ENCODE measurements at regions not wholly inside any gene's neighbourhood (a gene's known extent, or its start where the extent isn't known, plus 50 kb on each side); places are given as distances from the start of the nearest gene placed in this dataset.
"Not testable (repeated sequence)": the region's sequence is repeated elsewhere in the genome, so short reads cannot be mapped to it uniquely, and the experiment has no call there.

GRCh38 chr16:33913601-33914000, 454.2 kb downstream of the TP53TG3F start:
- not testable (repeated sequence) for H3K27ac Mint-ChIP-seq, DNase-seq, H3K4me3 Mint-ChIP-seq, H3K4me1 Mint-ChIP-seq, H3K36me3 Mint-ChIP-seq, H3K27me3 Mint-ChIP-seq, H3K9me3 Mint-ChIP-seq

GRCh38 chr16:33920761-33921545, 461.5 kb downstream of the TP53TG3F start:
- DNase-seq, H3K4me3 Mint-ChIP-seq, H3K4me1 Mint-ChIP-seq: not testable (repeated sequence)

GRCh38 chr16:33922914-33923313, 463.5 kb downstream of the TP53TG3F start:
- not testable (repeated sequence) for H3K4me1 Mint-ChIP-seq, DNase-seq, H3K9me3 Mint-ChIP-seq, H3K4me3 Mint-ChIP-seq, H3K27ac Mint-ChIP-seq, H3K27me3 Mint-ChIP-seq, H3K36me3 Mint-ChIP-seq

More at GRCh38 chr16:33920761-33921545, 461.5 kb downstream of the TP53TG3F start:
- H3K36me3 Mint-ChIP-seq, H3K9me3 Mint-ChIP-seq, H3K27ac Mint-ChIP-seq, H3K27me3 Mint-ChIP-seq: not testable (repeated sequence)

GRCh38 chr16:33928026-33928425, 468.6 kb downstream of the TP53TG3F start:
- DNase-seq, H3K27ac Mint-ChIP-seq, H3K36me3 Mint-ChIP-seq, H3K27me3 Mint-ChIP-seq, H3K4me1 Mint-ChIP-seq, H3K9me3 Mint-ChIP-seq, H3K4me3 Mint-ChIP-seq: not testable (repeated sequence)

- not testable (repeated sequence) for H3K27ac Mint-ChIP-seq, H3K4me1 Mint-ChIP-seq, H3K4me3 Mint-ChIP-seq, H3K27me3 Mint-ChIP-seq, H3K36me3 Mint-ChIP-seq, H3K9me3 Mint-ChIP-seq, DNase-seq
Observed at GRCh38 chr16:33932191-33932590, 472.8 kb downstream of the TP53TG3F start.

- H3K4me3 Mint-ChIP-seq, DNase-seq, H3K9me3 Mint-ChIP-seq, H3K36me3 Mint-ChIP-seq, H3K27me3 Mint-ChIP-seq, H3K4me1 Mint-ChIP-seq, H3K27ac Mint-ChIP-seq: not testable (repeated sequence)
Observed at GRCh38 chr16:33933039-33933438, 473.6 kb downstream of the TP53TG3F start.

- H3K4me1 Mint-ChIP-seq, H3K27ac Mint-ChIP-seq, H3K36me3 Mint-ChIP-seq, H3K9me3 Mint-ChIP-seq, H3K4me3 Mint-ChIP-seq, DNase-seq, H3K27me3 Mint-ChIP-seq: not testable (repeated sequence)
Observed at GRCh38 chr16:33935766-33936165, 476.4 kb downstream of the TP53TG3F start.

- H3K27ac Mint-ChIP-seq, DNase-seq, H3K4me3 Mint-ChIP-seq, H3K27me3 Mint-ChIP-seq, H3K36me3 Mint-ChIP-seq, H3K4me1 Mint-ChIP-seq, H3K9me3 Mint-ChIP-seq: not testable (repeated sequence)
Observed at GRCh38 chr16:33938097-33938496, 478.7 kb downstream of the TP53TG3F start.

- H3K9me3 Mint-ChIP-seq, H3K4me3 Mint-ChIP-seq, H3K4me1 Mint-ChIP-seq, H3K36me3 Mint-ChIP-seq, H3K27ac Mint-ChIP-seq, H3K27me3 Mint-ChIP-seq: not testable (repeated sequence)
- DNase-seq: peak; percentile 24
Observed at GRCh38 chr16:33961536-33961935, 502.1 kb downstream of the TP53TG3F start.

- not testable (repeated sequence) for DNase-seq, H3K36me3 Mint-ChIP-seq, H3K9me3 Mint-ChIP-seq, H3K27ac Mint-ChIP-seq, H3K4me1 Mint-ChIP-seq, H3K27me3 Mint-ChIP-seq, H3K4me3 Mint-ChIP-seq
Observed at GRCh38 chr16:33965534-33965933, 506.1 kb downstream of the TP53TG3F start.

- not testable (repeated sequence) for H3K9me3 Mint-ChIP-seq, H3K4me3 Mint-ChIP-seq, H3K27me3 Mint-ChIP-seq, DNase-seq, H3K4me1 Mint-ChIP-seq, H3K36me3 Mint-ChIP-seq, H3K27ac Mint-ChIP-seq
Observed at GRCh38 chr16:33966855-33967254, 507.4 kb downstream of the TP53TG3F start.

GRCh38 chr16:33974557-33974956, 515.1 kb downstream of the TP53TG3F start:
- not testable (repeated sequence) for H3K4me1 Mint-ChIP-seq, H3K4me3 Mint-ChIP-seq, H3K27me3 Mint-ChIP-seq, H3K36me3 Mint-ChIP-seq, H3K9me3 Mint-ChIP-seq, DNase-seq, H3K27ac Mint-ChIP-seq

GRCh38 chr16:33975744-33976143, 516.3 kb downstream of the TP53TG3F start:
- not testable (repeated sequence) for H3K9me3 Mint-ChIP-seq, H3K4me1 Mint-ChIP-seq, H3K27ac Mint-ChIP-seq, H3K4me3 Mint-ChIP-seq, H3K36me3 Mint-ChIP-seq, H3K27me3 Mint-ChIP-seq, DNase-seq

- H3K36me3 Mint-ChIP-seq, H3K27me3 Mint-ChIP-seq, DNase-seq, H3K4me1 Mint-ChIP-seq, H3K4me3 Mint-ChIP-seq, H3K9me3 Mint-ChIP-seq, H3K27ac Mint-ChIP-seq: not testable (repeated sequence)
Observed at GRCh38 chr16:33976521-33976920, 517.1 kb downstream of the TP53TG3F start.

GRCh38 chr16:33978784-33979183, 519.4 kb downstream of the TP53TG3F start:
- DNase-seq, H3K36me3 Mint-ChIP-seq, H3K4me1 Mint-ChIP-seq, H3K27me3 Mint-ChIP-seq, H3K27ac Mint-ChIP-seq, H3K4me3 Mint-ChIP-seq, H3K9me3 Mint-ChIP-seq: not testable (repeated sequence)

- H3K27me3 Mint-ChIP-seq, H3K4me1 Mint-ChIP-seq, H3K4me3 Mint-ChIP-seq, DNase-seq, H3K27ac Mint-ChIP-seq, H3K36me3 Mint-ChIP-seq, H3K9me3 Mint-ChIP-seq: not testable (repeated sequence)
Observed at GRCh38 chr16:33979613-33980012, 520.2 kb downstream of the TP53TG3F start.
